Right atrium auricular region (tissue), 2 donors: ENCODE measurements at regions not wholly inside any gene's neighbourhood (a gene's known extent, or its start where the extent isn't known, plus 50 kb on each side); places are given as distances from the start of the nearest gene placed in this dataset.

ENCODE experiments used
- DNase-seq: peaks from one replicate; pipeline ENCODE4 v3.0.0-alpha.2; 2019; ENCODE audit warnings: low spot score
- H3K27ac ChIP-seq, 2 donors: fragments of 200-600 bp; sonication (generic); 1 replicate in 1 of 2; 2 replicates in 1 of 2; pipeline ENCODE4 v1.5.1; 2016 to 2019
- H3K27me3 ChIP-seq, 2 donors: fragments of 200-600 bp; sonication (generic); one replicate each; pipeline versions ENCODE4 v1.5.1 to v1.6.0; 2017 to 2019
- H3K36me3 ChIP-seq: fragments of 200-600 bp; sonication (generic); one replicate; pipeline ENCODE4 v1.5.1; 2016
- H3K4me1 ChIP-seq, 2 donors: fragments of 200-600 bp; sonication (generic); one replicate each; pipeline versions ENCODE4 v1.5.1 to v1.6.0; 2017 to 2019
- H3K4me3 ChIP-seq, 2 donors: fragments of 200-600 bp; sonication (generic); 1 replicate in 1 of 2; 2 replicates in 1 of 2; pipeline ENCODE4 v1.5.1; 2017 to 2019; ENCODE audit warnings: mild to moderate bottlenecking in 1 of 2, moderate library complexity in 1 of 2
- H3K9me3 ChIP-seq, 2 donors: fragments of 200-600 bp; sonication (generic); one replicate each; pipeline ENCODE4 v1.5.1; 2019
- TF ChIP-seq, protein P1 (sequence below), 2 donors: fragments of 200-600 bp; sonication (generic); IDR thresholded peaks; one replicate each; pipeline ENCODE4 v1.5.1; 2019; ENCODE audit warnings: antibody characterized with exemption in 2 of 2

DNA sequence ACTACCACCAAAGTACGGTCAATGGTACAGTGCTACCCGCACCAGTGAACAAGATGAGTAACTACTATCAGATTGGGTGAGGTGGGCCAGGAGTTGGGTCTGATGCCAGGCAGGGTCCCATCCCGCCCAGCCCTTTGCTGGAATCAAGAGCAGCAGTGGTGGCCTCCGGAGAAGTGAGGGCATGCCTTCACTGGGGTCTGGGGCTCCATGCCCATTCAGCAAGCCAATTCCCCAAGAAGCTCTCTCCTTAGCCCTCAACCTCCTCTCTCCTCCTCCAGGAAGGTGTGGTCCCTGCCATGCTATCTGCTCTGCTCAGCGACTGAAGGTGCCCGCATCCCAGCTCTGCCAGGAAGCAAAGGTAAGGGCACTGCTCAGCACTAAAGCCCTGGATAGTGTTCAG lies 62.7 kb upstream of the CPLX2 start:
- TF ChIP-seq, protein P1, sequence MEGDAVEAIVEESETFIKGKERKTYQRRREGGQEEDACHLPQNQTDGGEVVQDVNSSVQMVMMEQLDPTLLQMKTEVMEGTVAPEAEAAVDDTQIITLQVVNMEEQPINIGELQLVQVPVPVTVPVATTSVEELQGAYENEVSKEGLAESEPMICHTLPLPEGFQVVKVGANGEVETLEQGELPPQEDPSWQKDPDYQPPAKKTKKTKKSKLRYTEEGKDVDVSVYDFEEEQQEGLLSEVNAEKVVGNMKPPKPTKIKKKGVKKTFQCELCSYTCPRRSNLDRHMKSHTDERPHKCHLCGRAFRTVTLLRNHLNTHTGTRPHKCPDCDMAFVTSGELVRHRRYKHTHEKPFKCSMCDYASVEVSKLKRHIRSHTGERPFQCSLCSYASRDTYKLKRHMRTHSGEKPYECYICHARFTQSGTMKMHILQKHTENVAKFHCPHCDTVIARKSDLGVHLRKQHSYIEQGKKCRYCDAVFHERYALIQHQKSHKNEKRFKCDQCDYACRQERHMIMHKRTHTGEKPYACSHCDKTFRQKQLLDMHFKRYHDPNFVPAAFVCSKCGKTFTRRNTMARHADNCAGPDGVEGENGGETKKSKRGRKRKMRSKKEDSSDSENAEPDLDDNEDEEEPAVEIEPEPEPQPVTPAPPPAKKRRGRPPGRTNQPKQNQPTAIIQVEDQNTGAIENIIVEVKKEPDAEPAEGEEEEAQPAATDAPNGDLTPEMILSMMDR (IDR thresholded peaks at IDR 0.05) = no peak
- H3K27me3 ChIP-seq = no peaks in the 10 kb centered on the region

DNA sequence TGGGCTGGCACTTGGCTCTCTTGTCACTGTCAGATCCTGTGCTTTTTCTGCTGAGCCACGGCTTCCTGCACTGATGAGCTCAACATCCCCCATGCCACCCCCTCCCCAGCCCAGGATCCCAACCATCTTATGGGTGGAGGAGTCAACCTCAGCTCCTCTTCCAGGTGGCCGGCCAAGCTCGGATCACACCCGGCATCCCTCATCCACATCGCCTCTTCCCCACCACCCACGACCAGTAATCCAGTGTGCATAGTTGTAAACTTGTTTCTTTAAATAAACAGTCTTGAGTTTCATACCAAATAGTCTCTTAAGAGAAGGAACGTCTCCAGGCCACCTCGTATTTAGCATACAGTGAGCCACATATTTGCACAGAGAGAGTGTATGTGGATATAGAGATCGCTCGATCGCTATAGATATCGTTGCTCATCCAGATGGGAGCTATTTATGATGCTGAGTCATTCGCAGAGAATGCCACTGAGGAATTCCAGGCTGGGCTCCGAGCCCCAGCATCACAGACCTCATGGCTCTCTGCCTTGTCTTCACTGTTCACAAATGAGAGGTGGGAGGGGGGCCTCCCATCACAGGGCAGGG lies 61.8 kb upstream of the CPLX2 start:
- H3K4me3 ChIP-seq = no peak overlapping the region
- no peaks in the 10 kb centered on the region for H3K4me1 ChIP-seq
- H3K27ac ChIP-seq = no peak overlapping the region
- no peaks in the 10 kb centered on the region for H3K36me3 ChIP-seq
- H3K9me3 ChIP-seq = no peaks in the 10 kb centered on the region
- DNase-seq = no peak
- no peaks in the 10 kb centered on the region for H3K27me3 ChIP-seq
- TF ChIP-seq, protein P1 (IDR thresholded peaks at IDR 0.05) = no peak

More for the DNA sequence above, 62.7 kb upstream of the CPLX2 start:
- H3K4me3 ChIP-seq = no peak overlapping the region
- H3K27ac ChIP-seq = no peak overlapping the region
- no peak for DNase-seq
- H3K4me1 ChIP-seq = no peaks in the 10 kb centered on the region
- no peaks in the 10 kb centered on the region for H3K36me3 ChIP-seq
- no peaks in the 10 kb centered on the region for H3K9me3 ChIP-seq

DNA sequence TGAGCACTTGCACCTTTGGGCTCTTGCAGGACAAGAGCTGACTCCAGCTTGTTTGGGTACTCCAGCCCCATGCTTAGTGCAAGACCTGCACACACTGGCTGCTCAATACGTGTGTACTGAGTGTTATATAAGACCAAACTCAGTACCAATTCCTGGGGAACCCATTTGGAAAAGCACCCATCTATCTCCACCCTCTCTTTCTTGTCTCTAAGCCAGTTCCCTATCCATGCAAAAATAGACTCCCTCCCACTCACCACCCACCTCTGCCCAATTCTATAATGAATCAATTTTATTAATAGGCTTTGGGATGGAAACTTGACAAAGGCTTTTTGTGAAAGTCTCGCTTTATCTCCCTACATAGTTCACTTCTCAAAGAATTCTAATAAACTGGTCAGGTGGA lies 60.9 kb upstream of the CPLX2 start:
- no peaks in the 10 kb centered on the region for H3K27me3 ChIP-seq
- no peak overlapping the region for H3K27ac ChIP-seq

GRCh38 chr5:175811589-175811988 lies 59.8 kb upstream of the CPLX2 start:
- H3K4me1 ChIP-seq = no peaks in the 10 kb centered on the region
- H3K36me3 ChIP-seq = no peaks in the 10 kb centered on the region
- TF ChIP-seq, protein P1 (IDR thresholded peaks at IDR 0.05) = no peak
- H3K4me3 ChIP-seq = no peak overlapping the region
- DNase-seq = no peak
- H3K27me3 ChIP-seq = no peaks in the 10 kb centered on the region
- no peaks in the 10 kb centered on the region for H3K9me3 ChIP-seq
- no peak overlapping the region for H3K27ac ChIP-seq

More for the DNA sequence above, 60.9 kb upstream of the CPLX2 start:
- TF ChIP-seq, protein P1 (IDR thresholded peaks at IDR 0.05) = no peak
- DNase-seq = no peak
- no peaks in the 10 kb centered on the region for H3K4me1 ChIP-seq
- no peak overlapping the region for H3K4me3 ChIP-seq
- no peaks in the 10 kb centered on the region for H3K9me3 ChIP-seq
- no peaks in the 10 kb centered on the region for H3K36me3 ChIP-seq

DNA sequence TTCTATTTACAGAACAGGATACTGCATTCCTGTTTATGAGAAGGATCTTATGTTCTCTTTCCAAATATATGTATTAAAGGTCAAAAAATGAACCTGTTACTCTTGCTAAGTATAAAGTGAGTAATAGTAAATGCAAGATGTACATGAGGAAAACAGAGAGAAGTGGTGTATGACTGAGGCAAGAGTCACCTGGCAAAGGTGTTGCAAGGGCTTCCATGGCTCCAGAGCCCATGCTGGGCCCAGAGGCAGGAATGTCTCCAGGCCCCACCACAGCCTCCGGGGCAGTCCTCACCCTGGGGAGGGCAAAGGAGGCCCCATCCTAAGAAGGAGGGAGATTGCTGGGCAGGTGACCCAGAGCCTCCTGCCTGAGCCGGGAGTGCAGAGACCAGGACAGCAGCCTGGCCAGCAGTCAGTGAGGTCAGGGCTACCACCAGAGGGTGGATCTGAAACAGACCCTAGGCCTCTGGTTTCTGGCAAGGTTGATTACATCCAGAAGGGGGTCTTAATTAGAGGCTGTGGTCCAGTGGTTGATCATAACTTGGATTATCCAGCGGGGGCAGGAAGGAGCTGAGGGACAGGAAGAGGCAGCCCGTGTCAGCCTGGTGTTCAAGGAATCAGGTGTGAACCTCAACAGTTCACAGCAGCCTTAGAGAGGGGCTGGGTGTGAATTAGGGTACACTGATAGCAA lies 57.3 kb upstream of the CPLX2 start:
- no peak overlapping the region for H3K27ac ChIP-seq

More for the DNA sequence above, 57.3 kb upstream of the CPLX2 start:
- Histone ChIP-seq H3K27me3 (no peaks in the 10 kb centered on the region), H3K36me3 (no peaks in the 10 kb centered on the region), H3K9me3 (no peaks in the 10 kb centered on the region), H3K4me1 (no peaks in the 10 kb centered on the region), H3K4me3 (no peak overlapping the region)
- TF ChIP-seq, protein P1 (IDR thresholded peaks at IDR 0.05) = no peak
- no peak for DNase-seq
